GM12865 (cell line): ENCODE measurements at regions not wholly inside any gene's neighbourhood (a gene's known extent, or its start where the extent isn't known, plus 50 kb on each side); places are given as distances from the start of the nearest gene placed in this dataset.

ENCODE experiments used
- DNase-seq: peaks from one replicate; pipeline ENCODE4 v3.0.0; 2010; ENCODE audit warnings: low read depth
- H3K4me3 ChIP-seq: 2 replicates; pipeline ENCODE4 v1.5.1; 2011; ENCODE audit warnings: mild to moderate bottlenecking, low read depth, low read length, control low read depth
- CTCF ChIP-seq: IDR thresholded peaks from 2 replicates; pipeline ENCODE4 v1.5.1; 2011; ENCODE audit warnings: low read length, control low read depth, low read depth, inconsistent platforms; ENCODE audit not compliant: insufficient read depth; ENCODE audit errors: missing control alignments

GRCh38 chr3:117799387-117799735, 1089.8 kb downstream of the TUSC7 start:
- DNase-seq = no peak
- H3K4me3 ChIP-seq = no peak overlapping the region
- TF ChIP-seq CTCF = no peak

GRCh38 chr3:117801912-117802239, 1092.3 kb downstream of the TUSC7 start:
- no peak for DNase-seq
- H3K4me3 ChIP-seq = no peak overlapping the region
- TF ChIP-seq CTCF = no peak

GRCh38 chr3:117809186-117810081, 1099.9 kb downstream of the TUSC7 start:
- no peak for DNase-seq
- no peak for TF ChIP-seq CTCF
- no peak overlapping the region for H3K4me3 ChIP-seq

GRCh38 chr3:117811786-117812185, 1102.2 kb downstream of the TUSC7 start:
- TF ChIP-seq CTCF = no peak
- no peak overlapping the region for H3K4me3 ChIP-seq
- no peak for DNase-seq

- H3K4me3 ChIP-seq = no peak overlapping the region
- DNase-seq = no peak
- TF ChIP-seq CTCF = no peak
Observed at GRCh38 chr3:117814975-117815374, 1105.4 kb downstream of the TUSC7 start.

- no peak for DNase-seq
- TF ChIP-seq CTCF = no peak
- H3K4me3 ChIP-seq = no peak overlapping the region
Observed at GRCh38 chr3:117817103-117817502, 1107.5 kb downstream of the TUSC7 start.

- no peak for TF ChIP-seq CTCF
- DNase-seq = no peak
- H3K4me3 ChIP-seq = no peak overlapping the region
Observed at GRCh38 chr3:117818592-117818991, 1109.0 kb downstream of the TUSC7 start.
